ENCODE measurements at regions not wholly inside any gene's neighbourhood (a gene's known extent, or its start where the extent isn't known, plus 50 kb on each side); places are given as distances from the start of the nearest gene placed in this dataset.

GRCh38 chr2:181822097-181822496, 69.4 kb upstream of the ITPRID2 start:
- Mint-ChIP-seq H3K27ac (no peak overlapping the region), H3K4me3 (no peak overlapping the region), H3K36me3 (no peaks in the 10 kb centered on the region), H3K27me3 (peaks cover 3 to 8% of the 10 kb centered on the region in 2 donors), H3K4me1 (no peaks in the 10 kb centered on the region), H3K9me3 (no peaks in the 10 kb centered on the region)
- no peak for DNase-seq
- Histone ChIP-seq H3K9me3 (ENCODE audit: control insufficient read depth in 1 of 2, low read length in 2 of 2) (no peaks in the 10 kb centered on the region), H3K4me1 (ENCODE audit: insufficient read depth, low read length) (no peaks in the 10 kb centered on the region), H3K36me3 (ENCODE audit: insufficient read depth, low read length) (no peaks in the 10 kb centered on the region), H3K4me3 (ENCODE audit: low read length in 2 of 2) (no peak overlapping the region), H3K27ac (ENCODE audit: low read depth, low read length) (no peak overlapping the region), H3K27me3 (ENCODE audit: insufficient read depth, low read length) (no peaks in the 10 kb centered on the region)
- CTCF ChIA-PET (ENCODE audit: partially characterized antibody): no interaction called here
- intact Hi-C loops (cut with micrococcal nuclease): no loop called here
- POLR2A ChIA-PET (ENCODE audit: partially characterized antibody): no interaction called here

DNA sequence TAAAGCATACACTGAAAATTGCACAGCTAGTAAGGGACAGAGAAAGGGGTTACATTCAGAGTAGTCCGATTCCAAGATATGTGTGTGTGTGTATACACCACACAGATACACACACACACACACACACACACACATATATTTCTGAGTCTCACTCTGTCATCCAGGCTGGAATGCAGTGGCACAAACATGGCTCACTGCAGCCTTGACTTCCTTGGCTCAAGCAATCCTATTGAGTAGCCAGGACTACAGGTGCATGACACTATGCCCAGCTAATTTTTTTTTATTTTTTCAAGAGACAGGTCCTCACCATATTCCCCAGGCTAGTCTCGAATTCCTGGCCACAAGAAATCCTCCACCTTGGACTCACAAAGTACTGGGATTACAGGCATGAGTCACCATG, 68.1 kb upstream of the ITPRID2 start:
- no peak for DNase-seq
- Mint-ChIP-seq H3K4me3 (no peak overlapping the region), H3K4me1 (no peaks in the 10 kb centered on the region), H3K36me3 (no peaks in the 10 kb centered on the region), H3K27ac (no peak overlapping the region), H3K9me3 (no peaks in the 10 kb centered on the region), H3K27me3 (peaks cover 5 to 11% of the 10 kb centered on the region in 2 donors)
- H3K9me3 ChIP-seq (ENCODE audit: control insufficient read depth in 1 of 2, low read length in 2 of 2): no peaks in the 10 kb centered on the region
- no peaks in the 10 kb centered on the region for H3K4me1 ChIP-seq (ENCODE audit: insufficient read depth, low read length)
- H3K36me3 ChIP-seq (ENCODE audit: insufficient read depth, low read length): no peaks in the 10 kb centered on the region
- no peak overlapping the region for H3K4me3 ChIP-seq (ENCODE audit: low read length in 2 of 2)
- POLR2A ChIA-PET (ENCODE audit: partially characterized antibody): no interaction called here
- intact Hi-C loops (cut with micrococcal nuclease): no loop called here
- CTCF ChIA-PET (ENCODE audit: partially characterized antibody): no interaction called here
- H3K27ac ChIP-seq (ENCODE audit: low read depth, low read length): no peak overlapping the region
- no peaks in the 10 kb centered on the region for H3K27me3 ChIP-seq (ENCODE audit: insufficient read depth, low read length)

- no peak for DNase-seq
- H3K36me3 ChIP-seq (ENCODE audit: insufficient read depth, low read length): no peaks in the 10 kb centered on the region
- no peak overlapping the region for H3K27ac Mint-ChIP-seq
- CTCF ChIA-PET (ENCODE audit: partially characterized antibody): no interaction called here
- no peaks in the 10 kb centered on the region for H3K9me3 ChIP-seq (ENCODE audit: control insufficient read depth in 1 of 2, low read length in 2 of 2)
- no peaks in the 10 kb centered on the region for H3K4me1 Mint-ChIP-seq
- intact Hi-C loops (cut with micrococcal nuclease): no loop called here
- no peak overlapping the region for H3K27ac ChIP-seq (ENCODE audit: low read depth, low read length)
- no peaks in the 10 kb centered on the region for H3K4me1 ChIP-seq (ENCODE audit: insufficient read depth, low read length)
- H3K36me3 Mint-ChIP-seq: no peaks in the 10 kb centered on the region
- no peaks in the 10 kb centered on the region for H3K27me3 ChIP-seq (ENCODE audit: insufficient read depth, low read length)
- no peak overlapping the region for H3K4me3 ChIP-seq (ENCODE audit: low read length in 2 of 2)
- H3K9me3 Mint-ChIP-seq: no peaks in the 10 kb centered on the region
- POLR2A ChIA-PET (ENCODE audit: partially characterized antibody): no interaction called here
- H3K27me3 Mint-ChIP-seq: peaks cover 4 to 17% of the 10 kb centered on the region in 2 donors
- H3K4me3 Mint-ChIP-seq: no peak overlapping the region
Measured at GRCh38 chr2:181828122-181828705, 63.3 kb upstream of the ITPRID2 start.

DNA sequence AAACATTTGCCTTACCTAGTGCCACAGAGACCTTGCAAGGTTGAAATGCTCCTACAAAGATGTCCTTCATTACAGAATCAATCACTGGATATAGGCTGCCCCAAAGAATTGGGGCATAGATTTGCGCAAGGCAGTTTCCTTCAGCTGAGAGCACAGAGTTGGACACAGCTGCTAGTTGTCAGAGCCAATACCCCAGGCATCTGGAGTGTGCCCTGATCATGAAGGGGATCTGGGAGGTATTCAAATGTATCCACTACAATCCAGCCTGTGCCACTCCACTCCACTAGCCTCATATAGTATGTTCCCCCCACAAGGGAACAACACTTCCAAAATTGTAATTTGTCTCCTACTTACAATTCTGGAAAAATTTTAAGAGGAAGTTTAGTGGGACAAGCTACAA, 62.3 kb upstream of the ITPRID2 start:
- Histone ChIP-seq H3K9me3 (ENCODE audit: control insufficient read depth in 1 of 2, low read length in 2 of 2) (no peaks in the 10 kb centered on the region), H3K27ac (ENCODE audit: low read depth, low read length) (no peak overlapping the region), H3K36me3 (ENCODE audit: insufficient read depth, low read length) (no peaks in the 10 kb centered on the region), H3K4me1 (ENCODE audit: insufficient read depth, low read length) (no peaks in the 10 kb centered on the region), H3K4me3 (ENCODE audit: low read length in 2 of 2) (no peak overlapping the region), H3K27me3 (ENCODE audit: insufficient read depth, low read length) (no peaks in the 10 kb centered on the region)
- peaks cover 4 to 21% of the 10 kb centered on the region in 2 donors for H3K27me3 Mint-ChIP-seq
- no peak overlapping the region for H3K4me3 Mint-ChIP-seq
- H3K4me1 Mint-ChIP-seq: no peaks in the 10 kb centered on the region
- intact Hi-C loops (cut with micrococcal nuclease): no loop called here
- no peaks in the 10 kb centered on the region for H3K36me3 Mint-ChIP-seq
- H3K27ac Mint-ChIP-seq: no peak overlapping the region
- ChIA-PET POLR2A (ENCODE audit: partially characterized antibody) (no interaction called here), CTCF (ENCODE audit: partially characterized antibody) (no interaction called here)
- H3K9me3 Mint-ChIP-seq: no peaks in the 10 kb centered on the region
- no peak for DNase-seq

DNA sequence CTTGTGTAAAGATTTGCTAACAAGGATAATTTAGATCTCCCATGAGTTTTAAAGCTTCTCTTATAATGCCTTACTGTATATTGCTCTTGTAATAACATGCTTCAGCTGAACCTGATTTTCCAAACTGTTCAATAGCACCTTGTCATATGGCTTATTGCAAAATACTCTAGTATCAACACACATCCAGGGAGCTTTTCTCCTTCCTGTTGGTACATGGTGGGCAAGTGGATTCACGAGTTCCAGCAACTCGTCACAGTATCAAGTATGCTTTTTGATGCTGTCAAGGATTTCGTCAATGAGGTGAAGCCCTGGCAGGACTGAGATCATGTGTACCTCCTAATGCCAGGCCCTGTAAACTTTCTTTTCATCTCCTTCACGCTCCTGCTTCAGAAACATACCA, 59.5 kb upstream of the ITPRID2 start:
- H3K27ac ChIP-seq (ENCODE audit: low read depth, low read length): no peak overlapping the region
- H3K4me1 Mint-ChIP-seq: no peaks in the 10 kb centered on the region
- H3K36me3 Mint-ChIP-seq: no peaks in the 10 kb centered on the region
- CTCF ChIA-PET (ENCODE audit: partially characterized antibody): no interaction called here
- H3K36me3 ChIP-seq (ENCODE audit: insufficient read depth, low read length): no peaks in the 10 kb centered on the region
- H3K27me3 ChIP-seq (ENCODE audit: insufficient read depth, low read length): no peaks in the 10 kb centered on the region
- H3K27ac Mint-ChIP-seq: no peak overlapping the region
- H3K4me3 ChIP-seq (ENCODE audit: low read length in 2 of 2): no peak overlapping the region
- intact Hi-C loops (cut with micrococcal nuclease): no loop called here
- H3K4me3 Mint-ChIP-seq: no peak overlapping the region
- peaks cover 9 to 33% of the 10 kb centered on the region in 2 donors for H3K27me3 Mint-ChIP-seq
- POLR2A ChIA-PET (ENCODE audit: partially characterized antibody): no interaction called here
- H3K9me3 ChIP-seq (ENCODE audit: control insufficient read depth in 1 of 2, low read length in 2 of 2): no peaks in the 10 kb centered on the region
- DNase-seq: no peak
- no peaks in the 10 kb centered on the region for H3K4me1 ChIP-seq (ENCODE audit: insufficient read depth, low read length)
- no peaks in the 10 kb centered on the region for H3K9me3 Mint-ChIP-seq

DNA sequence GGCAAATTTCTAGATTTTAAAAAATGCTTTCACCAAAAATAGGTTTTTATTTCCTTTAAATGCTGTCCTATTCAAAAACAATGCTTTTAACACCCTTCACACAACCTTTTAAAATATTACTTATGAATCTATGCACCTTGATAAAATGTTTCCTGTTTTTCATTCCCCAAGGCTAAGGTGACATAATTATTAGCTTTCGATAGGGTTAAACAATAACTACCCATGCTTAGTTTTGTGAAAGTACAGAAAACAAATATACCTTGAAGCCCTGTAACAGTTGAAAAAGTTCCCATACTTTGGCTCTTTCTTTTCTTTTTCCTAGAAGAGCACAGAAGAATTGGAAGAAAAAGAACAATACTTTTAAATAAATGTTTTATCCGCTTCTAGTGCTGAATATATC, 54.9 kb upstream of the ITPRID2 start:
- intact Hi-C loops (cut with micrococcal nuclease): no loop called here
- POLR2A ChIA-PET (ENCODE audit: partially characterized antibody): no interaction called here
- DNase-seq: no peak
- Histone ChIP-seq H3K4me1 (ENCODE audit: insufficient read depth, low read length) (no peaks in the 10 kb centered on the region), H3K27ac (ENCODE audit: low read depth, low read length) (no peak overlapping the region), H3K36me3 (ENCODE audit: insufficient read depth, low read length) (no peaks in the 10 kb centered on the region), H3K9me3 (ENCODE audit: control insufficient read depth in 1 of 2, low read length in 2 of 2) (no peaks in the 10 kb centered on the region), H3K4me3 (ENCODE audit: low read length in 2 of 2) (no peak overlapping the region), H3K27me3 (ENCODE audit: insufficient read depth, low read length) (no peaks in the 10 kb centered on the region)
- Mint-ChIP-seq H3K27me3 (peaks cover 7 to 25% of the 10 kb centered on the region in 2 donors), H3K4me3 (no peak overlapping the region), H3K4me1 (no peaks in the 10 kb centered on the region), H3K9me3 (no peaks in the 10 kb centered on the region), H3K27ac (no peak overlapping the region), H3K36me3 (no peaks in the 10 kb centered on the region)
- CTCF ChIA-PET (ENCODE audit: partially characterized antibody): no interaction called here

DNA sequence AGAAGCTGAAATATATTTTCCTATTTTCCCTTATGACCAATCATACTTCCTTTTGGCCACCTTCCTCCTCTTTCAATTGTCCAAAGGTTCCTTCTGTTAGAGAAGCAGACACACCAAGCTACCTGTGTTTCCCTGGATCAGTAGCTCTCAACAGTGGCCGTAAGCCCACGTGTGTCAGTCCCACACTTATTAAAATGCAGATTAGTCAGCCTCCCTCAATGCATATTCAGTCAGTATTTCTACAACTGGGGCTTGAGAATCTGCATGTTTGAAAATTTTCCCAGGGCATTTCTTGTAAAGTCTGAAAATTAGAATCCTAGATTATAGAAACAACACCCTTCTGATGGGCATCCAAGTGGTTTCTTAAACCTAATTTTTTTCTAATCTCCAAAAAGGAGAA, 54.0 kb upstream of the ITPRID2 start:
- intact Hi-C loops (cut with micrococcal nuclease): no loop called here
- H3K4me3 Mint-ChIP-seq: no peak overlapping the region
- H3K9me3 Mint-ChIP-seq: no peaks in the 10 kb centered on the region
- no peak overlapping the region for H3K4me3 ChIP-seq (ENCODE audit: low read length in 2 of 2)
- ChIA-PET POLR2A (ENCODE audit: partially characterized antibody) (no interaction called here), CTCF (ENCODE audit: partially characterized antibody) (no interaction called here)
- no peaks in the 10 kb centered on the region for H3K4me1 ChIP-seq (ENCODE audit: insufficient read depth, low read length)
- no peak for DNase-seq
- no peak overlapping the region for H3K27ac Mint-ChIP-seq
- H3K27ac ChIP-seq (ENCODE audit: low read depth, low read length): no peak overlapping the region
- peaks cover 7 to 25% of the 10 kb centered on the region in 2 donors for H3K27me3 Mint-ChIP-seq
- no peaks in the 10 kb centered on the region for H3K36me3 Mint-ChIP-seq
- H3K9me3 ChIP-seq (ENCODE audit: control insufficient read depth in 1 of 2, low read length in 2 of 2): no peaks in the 10 kb centered on the region
- H3K36me3 ChIP-seq (ENCODE audit: insufficient read depth, low read length): no peaks in the 10 kb centered on the region
- no peaks in the 10 kb centered on the region for H3K27me3 ChIP-seq (ENCODE audit: insufficient read depth, low read length)
- H3K4me1 Mint-ChIP-seq: no peaks in the 10 kb centered on the region

DNA sequence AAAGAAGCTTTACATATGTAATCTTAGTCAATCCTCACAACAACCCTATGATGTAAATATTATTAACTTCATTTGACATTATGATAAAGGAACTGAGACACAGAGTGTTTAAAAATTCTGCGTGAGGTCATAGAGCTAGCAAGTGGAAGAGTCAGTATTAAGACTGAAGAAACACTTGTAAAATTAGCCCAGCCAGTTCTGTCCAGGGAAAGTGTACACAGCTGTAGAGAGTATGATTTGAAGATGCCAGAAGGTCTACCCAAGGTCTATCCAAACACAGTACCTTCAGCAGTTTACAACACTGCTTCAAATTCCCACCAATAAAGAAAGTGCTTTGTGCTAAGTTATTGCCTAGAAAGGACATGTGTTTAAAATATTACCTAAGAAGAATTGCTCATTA, 51.7 kb upstream of the ITPRID2 start:
- intact Hi-C loops (cut with micrococcal nuclease): no loop called here
- no peaks in the 10 kb centered on the region for H3K27me3 ChIP-seq (ENCODE audit: insufficient read depth, low read length)

More for the DNA sequence above, 51.7 kb upstream of the ITPRID2 start:
- H3K9me3 ChIP-seq (ENCODE audit: control insufficient read depth in 1 of 2, low read length in 2 of 2): no peaks in the 10 kb centered on the region
- CTCF ChIA-PET (ENCODE audit: partially characterized antibody): no interaction called here
- DNase-seq: no peak
- H3K27ac ChIP-seq (ENCODE audit: low read depth, low read length): no peak overlapping the region
- Mint-ChIP-seq H3K4me3 (no peak overlapping the region), H3K36me3 (no peaks in the 10 kb centered on the region), H3K27me3 (peaks cover 8 to 23% of the 10 kb centered on the region in 2 donors), H3K27ac (no peak overlapping the region), H3K9me3 (no peaks in the 10 kb centered on the region), H3K4me1 (no peaks in the 10 kb centered on the region)
- POLR2A ChIA-PET (ENCODE audit: partially characterized antibody): no interaction called here
- H3K4me3 ChIP-seq (ENCODE audit: low read length in 2 of 2): no peak overlapping the region
- H3K4me1 ChIP-seq (ENCODE audit: insufficient read depth, low read length): no peaks in the 10 kb centered on the region
- no peaks in the 10 kb centered on the region for H3K36me3 ChIP-seq (ENCODE audit: insufficient read depth, low read length)

All from CD4-positive, alpha-beta memory T cell (primary cell).